ENCODE measurements at regions not wholly inside any gene's neighbourhood (a gene's known extent, or its start where the extent isn't known, plus 50 kb on each side); places are given as distances from the start of the nearest gene placed in this dataset.

- ATAC-seq (peak; percentile 60), DNase-seq (ENCODE audit: low spot score) (no peak)
- Mint-ChIP-seq H3K27ac (no peak overlapping the region), H3K9me3 (no peaks in the 10 kb centered on the region), H3K36me3 (no peaks in the 10 kb centered on the region), H3K4me1 (peaks cover 6% of the 10 kb centered on the region), H3K27me3 (ENCODE audit: low read depth) (no peaks in the 10 kb centered on the region), H3K4me3 (no peak overlapping the region)
- ChIA-PET CTCF (interaction anchor here (2.0 kb wide), 1 partner anchor 24 kb away, joined by 6 read pairs; no protein-coding TSS in a partner anchor), POLR2A (interaction anchor here (0.5 kb wide), 1 partner anchor 258 kb away, joined by 3 read pairs; no protein-coding TSS in a partner anchor)
- TF ChIP-seq, protein P1, sequence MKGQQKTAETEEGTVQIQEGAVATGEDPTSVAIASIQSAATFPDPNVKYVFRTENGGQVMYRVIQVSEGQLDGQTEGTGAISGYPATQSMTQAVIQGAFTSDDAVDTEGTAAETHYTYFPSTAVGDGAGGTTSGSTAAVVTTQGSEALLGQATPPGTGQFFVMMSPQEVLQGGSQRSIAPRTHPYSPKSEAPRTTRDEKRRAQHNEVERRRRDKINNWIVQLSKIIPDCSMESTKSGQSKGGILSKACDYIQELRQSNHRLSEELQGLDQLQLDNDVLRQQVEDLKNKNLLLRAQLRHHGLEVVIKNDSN (CRISPR knock-in tag; IDR thresholded peaks at IDR 0.05): no peak
- TF ChIP-seq ZNF416 (CRISPR knock-in tag; IDR thresholded peaks at IDR 0.05) (no peak), IRF2 (CRISPR knock-in tag; IDR thresholded peaks at IDR 0.05; ENCODE audit: borderline replicate concordance, low read depth) (no peak), ZNF396 (CRISPR knock-in tag; IDR thresholded peaks at IDR 0.05; ENCODE audit: borderline replicate concordance) (no peak), ELF4 (CRISPR knock-in tag; IDR thresholded peaks at IDR 0.05; ENCODE audit: low read depth) (no peak)
These were observed 506.4 kb upstream of the ADAMTS9 start for GRCh38 chr3:65194047-65194714.

- no peaks in the 10 kb centered on the region for H3K27me3 Mint-ChIP-seq (ENCODE audit: low read depth)
- no peak for ATAC-seq
- H3K4me3 Mint-ChIP-seq: no peak overlapping the region
- no peaks in the 10 kb centered on the region for H3K9me3 Mint-ChIP-seq
- no peak overlapping the region for H3K27ac Mint-ChIP-seq
- CTCF ChIA-PET: interaction anchor here (0.6 to 2.0 kb wide), 2 partner anchors 23 to 387 kb away, joined by 3 to 6 read pairs; no protein-coding TSS in a partner anchor
- no peak for DNase-seq (ENCODE audit: low spot score)
- TF ChIP-seq TEAD4 (CRISPR knock-in tag; IDR thresholded peaks at IDR 0.05): no peak
- no peak for TF ChIP-seq SMAD4 (CRISPR knock-in tag; IDR thresholded peaks at IDR 0.05)
- TF ChIP-seq, protein P2, sequence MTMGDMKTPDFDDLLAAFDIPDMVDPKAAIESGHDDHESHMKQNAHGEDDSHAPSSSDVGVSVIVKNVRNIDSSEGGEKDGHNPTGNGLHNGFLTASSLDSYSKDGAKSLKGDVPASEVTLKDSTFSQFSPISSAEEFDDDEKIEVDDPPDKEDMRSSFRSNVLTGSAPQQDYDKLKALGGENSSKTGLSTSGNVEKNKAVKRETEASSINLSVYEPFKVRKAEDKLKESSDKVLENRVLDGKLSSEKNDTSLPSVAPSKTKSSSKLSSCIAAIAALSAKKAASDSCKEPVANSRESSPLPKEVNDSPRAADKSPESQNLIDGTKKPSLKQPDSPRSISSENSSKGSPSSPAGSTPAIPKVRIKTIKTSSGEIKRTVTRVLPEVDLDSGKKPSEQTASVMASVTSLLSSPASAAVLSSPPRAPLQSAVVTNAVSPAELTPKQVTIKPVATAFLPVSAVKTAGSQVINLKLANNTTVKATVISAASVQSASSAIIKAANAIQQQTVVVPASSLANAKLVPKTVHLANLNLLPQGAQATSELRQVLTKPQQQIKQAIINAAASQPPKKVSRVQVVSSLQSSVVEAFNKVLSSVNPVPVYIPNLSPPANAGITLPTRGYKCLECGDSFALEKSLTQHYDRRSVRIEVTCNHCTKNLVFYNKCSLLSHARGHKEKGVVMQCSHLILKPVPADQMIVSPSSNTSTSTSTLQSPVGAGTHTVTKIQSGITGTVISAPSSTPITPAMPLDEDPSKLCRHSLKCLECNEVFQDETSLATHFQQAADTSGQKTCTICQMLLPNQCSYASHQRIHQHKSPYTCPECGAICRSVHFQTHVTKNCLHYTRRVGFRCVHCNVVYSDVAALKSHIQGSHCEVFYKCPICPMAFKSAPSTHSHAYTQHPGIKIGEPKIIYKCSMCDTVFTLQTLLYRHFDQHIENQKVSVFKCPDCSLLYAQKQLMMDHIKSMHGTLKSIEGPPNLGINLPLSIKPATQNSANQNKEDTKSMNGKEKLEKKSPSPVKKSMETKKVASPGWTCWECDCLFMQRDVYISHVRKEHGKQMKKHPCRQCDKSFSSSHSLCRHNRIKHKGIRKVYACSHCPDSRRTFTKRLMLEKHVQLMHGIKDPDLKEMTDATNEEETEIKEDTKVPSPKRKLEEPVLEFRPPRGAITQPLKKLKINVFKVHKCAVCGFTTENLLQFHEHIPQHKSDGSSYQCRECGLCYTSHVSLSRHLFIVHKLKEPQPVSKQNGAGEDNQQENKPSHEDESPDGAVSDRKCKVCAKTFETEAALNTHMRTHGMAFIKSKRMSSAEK (CRISPR knock-in tag; IDR thresholded peaks at IDR 0.05; ENCODE audit: borderline replicate concordance): no peak
- TF ChIP-seq, protein P3, sequence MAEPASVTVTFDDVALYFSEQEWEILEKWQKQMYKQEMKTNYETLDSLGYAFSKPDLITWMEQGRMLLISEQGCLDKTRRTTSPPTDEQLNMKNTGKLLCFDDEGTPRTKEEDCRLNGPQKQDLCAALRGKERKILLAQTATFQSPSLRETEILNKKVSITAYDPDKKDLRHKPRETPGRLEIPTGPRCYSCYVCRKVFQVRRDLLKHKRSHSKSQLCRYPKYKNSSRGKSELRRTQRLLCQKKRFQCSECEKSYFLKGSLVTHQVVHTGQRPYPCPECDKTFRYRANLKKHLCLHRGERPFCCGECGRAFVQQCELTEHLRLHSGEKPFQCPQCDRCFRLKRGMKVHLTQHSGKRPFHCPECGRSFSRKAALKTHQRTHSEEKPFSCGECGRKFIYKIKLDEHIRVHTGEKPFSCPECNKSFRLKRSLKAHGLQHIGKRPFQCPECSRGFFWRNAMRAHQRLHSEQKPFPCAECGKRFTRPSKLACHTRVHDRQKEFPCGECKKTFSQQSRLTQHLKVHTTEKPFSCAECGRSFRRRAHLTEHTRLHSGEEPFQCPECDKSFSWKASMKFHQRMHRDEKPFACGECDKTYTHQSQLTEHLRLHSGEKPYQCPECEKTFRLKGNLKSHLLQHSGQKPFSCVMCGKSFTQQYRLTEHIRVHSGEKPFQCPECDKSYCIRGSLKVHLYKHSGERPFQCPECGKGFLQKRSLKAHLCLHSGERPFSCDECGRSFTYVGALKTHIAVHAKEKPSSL (CRISPR knock-in tag; conservative IDR thresholded peaks at IDR 0.05): no peak
- TF ChIP-seq KAT7 (CRISPR knock-in tag; IDR thresholded peaks at IDR 0.05; ENCODE audit: borderline replicate concordance): no peak
- TF ChIP-seq FOXJ3 (CRISPR knock-in tag; IDR thresholded peaks at IDR 0.05; ENCODE audit: borderline replicate concordance): no peak
- TF ChIP-seq, protein P4, sequence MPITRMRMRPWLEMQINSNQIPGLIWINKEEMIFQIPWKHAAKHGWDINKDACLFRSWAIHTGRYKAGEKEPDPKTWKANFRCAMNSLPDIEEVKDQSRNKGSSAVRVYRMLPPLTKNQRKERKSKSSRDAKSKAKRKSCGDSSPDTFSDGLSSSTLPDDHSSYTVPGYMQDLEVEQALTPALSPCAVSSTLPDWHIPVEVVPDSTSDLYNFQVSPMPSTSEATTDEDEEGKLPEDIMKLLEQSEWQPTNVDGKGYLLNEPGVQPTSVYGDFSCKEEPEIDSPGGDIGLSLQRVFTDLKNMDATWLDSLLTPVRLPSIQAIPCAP (CRISPR knock-in tag; IDR thresholded peaks at IDR 0.05): no peak
- TF ChIP-seq ATF6 (CRISPR knock-in tag; IDR thresholded peaks at IDR 0.05): no peak
- no peak for TF ChIP-seq GABPB1 (CRISPR knock-in tag; IDR thresholded peaks at IDR 0.05)
- TF ChIP-seq, protein P1 (CRISPR knock-in tag; IDR thresholded peaks at IDR 0.05): no peak
- TF ChIP-seq NFYB (CRISPR knock-in tag; conservative IDR thresholded peaks at IDR 0.05; ENCODE audit: low read depth): no peak
- TF ChIP-seq MAX (CRISPR knock-in tag; IDR thresholded peaks at IDR 0.05): no peak
- no peak for TF ChIP-seq ZNF232 (CRISPR knock-in tag; IDR thresholded peaks at IDR 0.05)
- POLR2A ChIA-PET: no interaction called here
- H3K4me1 Mint-ChIP-seq: peaks cover 6% of the 10 kb centered on the region
- no peaks in the 10 kb centered on the region for H3K36me3 Mint-ChIP-seq
These were observed 505.7 kb upstream of the ADAMTS9 start for GRCh38 chr3:65193531-65193930.

Measured in WTC11 (cell line).